Duodenal mucosa (tissue), 2 donors: ENCODE measurements at regions not wholly inside any gene's neighbourhood (a gene's known extent, or its start where the extent isn't known, plus 50 kb on each side); places are given as distances from the start of the nearest gene placed in this dataset.

ENCODE experiments used
- H3K27ac ChIP-seq: one replicate; pipeline ENCODE4 v1.7.0; 2013; ENCODE audit warnings: low read depth, low read length
- H3K27me3 ChIP-seq, 2 donors: one replicate each; pipeline ENCODE4 v1.7.0; 2013; ENCODE audit warnings: low read length in 2 of 2, control low read depth in 1 of 2; ENCODE audit not compliant: insufficient read depth in 2 of 2, control insufficient read depth in 1 of 2
- H3K36me3 ChIP-seq, 2 donors: one replicate each; pipeline ENCODE4 v1.7.0; 2013; ENCODE audit warnings: low read length in 2 of 2, control low read depth in 1 of 2; ENCODE audit not compliant: insufficient read depth in 2 of 2, control insufficient read depth in 1 of 2
- H3K4me1 ChIP-seq, 2 donors: one replicate each; pipeline ENCODE4 v1.7.0; 2013; ENCODE audit warnings: low read length in 2 of 2, control low read depth in 1 of 2; ENCODE audit not compliant: insufficient read depth in 2 of 2, control insufficient read depth in 1 of 2
- H3K4me3 ChIP-seq, 2 donors: one replicate each; pipeline ENCODE4 v1.7.0; 2013; ENCODE audit warnings: low read length in 2 of 2, low read depth in 1 of 2
- H3K9ac ChIP-seq, 2 donors: one replicate each; pipeline ENCODE4 v1.7.0; 2013; ENCODE audit warnings: low read length in 2 of 2, low read depth in 1 of 2
- H3K9me3 ChIP-seq, 2 donors: one replicate each; pipeline ENCODE4 v1.7.0; 2013; ENCODE audit warnings: low read length in 2 of 2, control low read depth in 1 of 2; ENCODE audit not compliant: control insufficient read depth in 1 of 2

DNA sequence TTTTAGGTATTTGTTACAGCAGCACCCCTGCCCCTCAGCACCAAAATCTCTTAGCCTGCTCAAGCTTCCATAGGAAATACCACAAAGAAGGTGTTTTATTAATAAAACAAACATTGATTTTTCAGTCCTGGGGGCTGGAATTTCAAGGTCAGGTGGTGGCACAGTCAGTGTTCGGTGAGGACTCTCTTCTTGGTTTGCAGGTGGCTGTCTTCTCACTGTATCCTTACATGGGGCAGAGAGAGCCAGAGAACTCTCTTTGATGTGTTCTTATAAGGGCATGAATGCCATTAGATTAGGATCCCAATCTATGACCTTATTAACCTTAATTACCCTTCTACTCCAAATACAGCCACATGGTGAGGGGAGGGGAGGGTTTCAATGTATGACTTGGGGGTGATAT is 112.3 kb upstream of the PFKP start:
- no peak overlapping the region for H3K27ac ChIP-seq
- H3K36me3 ChIP-seq = no peaks in the 10 kb centered on the region
- H3K4me3 ChIP-seq = no peak overlapping the region
- H3K9me3 ChIP-seq = no peaks in the 10 kb centered on the region
- H3K9ac ChIP-seq = no peak overlapping the region
- no peaks in the 10 kb centered on the region for H3K4me1 ChIP-seq
- H3K27me3 ChIP-seq = no peaks in the 10 kb centered on the region

GRCh38 chr10:2953495-2953894 is 113.9 kb upstream of the PFKP start:
- H3K9me3 ChIP-seq = no peaks in the 10 kb centered on the region
- H3K27ac ChIP-seq = no peak overlapping the region
- H3K4me3 ChIP-seq = no peak overlapping the region
- H3K36me3 ChIP-seq = no peaks in the 10 kb centered on the region
- H3K9ac ChIP-seq = no peak overlapping the region
- peaks cover 0 to 3% of the 10 kb centered on the region in 2 donors for H3K27me3 ChIP-seq
- H3K4me1 ChIP-seq = no peaks in the 10 kb centered on the region

GRCh38 chr10:2951235-2951835 is 116.0 kb upstream of the PFKP start:
- no peaks in the 10 kb centered on the region for H3K9me3 ChIP-seq
- no peak overlapping the region for H3K27ac ChIP-seq
- H3K9ac ChIP-seq = no peak overlapping the region
- peaks cover 0 to 3% of the 10 kb centered on the region in 2 donors for H3K27me3 ChIP-seq
- H3K4me1 ChIP-seq = no peaks in the 10 kb centered on the region
- no peaks in the 10 kb centered on the region for H3K36me3 ChIP-seq
- H3K4me3 ChIP-seq = no peak overlapping the region

- Histone ChIP-seq H3K27ac (no peak overlapping the region), H3K36me3 (no peaks in the 10 kb centered on the region), H3K9me3 (no peaks in the 10 kb centered on the region), H3K4me1 (no peaks in the 10 kb centered on the region), H3K4me3 (no peak overlapping the region), H3K9ac (no peak overlapping the region), H3K27me3 (peaks cover 0 to 3% of the 10 kb centered on the region in 2 donors)
Measured at GRCh38 chr10:2950546-2950945, 116.8 kb upstream of the PFKP start.

GRCh38 chr10:2949948-2950354 is 117.4 kb upstream of the PFKP start:
- Histone ChIP-seq H3K27me3 (peaks cover 0 to 3% of the 10 kb centered on the region in 2 donors), H3K4me3 (no peak overlapping the region), H3K36me3 (no peaks in the 10 kb centered on the region), H3K9ac (no peak overlapping the region), H3K4me1 (no peaks in the 10 kb centered on the region), H3K27ac (no peak overlapping the region), H3K9me3 (no peaks in the 10 kb centered on the region)

DNA sequence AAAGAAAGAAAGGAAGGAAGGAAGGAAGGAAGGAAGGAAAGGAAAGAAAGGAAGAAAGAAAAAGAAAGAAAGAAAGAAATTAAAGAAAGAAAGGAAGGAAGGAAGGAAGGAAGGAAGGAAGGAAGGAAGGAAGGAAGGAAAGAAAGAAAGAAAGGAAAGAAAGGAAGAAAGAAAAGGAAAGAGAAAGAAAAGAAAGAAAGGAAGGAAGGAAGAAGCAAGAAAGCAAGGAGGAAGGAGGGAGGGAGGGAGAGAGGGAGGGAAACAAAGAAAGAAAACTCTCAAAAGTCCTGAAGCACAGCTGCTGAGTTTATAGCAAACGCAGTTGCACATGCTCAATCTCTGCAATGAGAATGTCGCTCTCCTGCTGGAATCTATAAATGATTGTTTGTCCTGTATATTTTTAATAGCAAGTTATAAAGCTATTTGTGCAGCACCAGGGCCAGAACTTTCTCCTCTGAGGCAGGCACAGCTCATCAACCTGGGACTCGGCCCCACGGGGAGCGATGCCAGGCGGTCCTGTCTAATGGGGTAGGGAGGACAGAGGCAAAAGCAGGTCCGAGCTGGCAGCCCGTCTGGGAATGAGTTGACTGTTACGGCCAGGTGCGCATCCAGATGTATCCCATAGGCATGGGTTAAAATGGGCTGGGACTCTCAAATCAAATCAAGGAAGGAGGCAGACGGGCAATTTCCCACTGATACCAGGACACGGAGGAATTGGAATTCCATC is 118.0 kb upstream of the PFKP start:
- no peak overlapping the region for H3K9ac ChIP-seq
- no peak overlapping the region for H3K27ac ChIP-seq

GRCh38 chr10:2948127-2948854 is 119.1 kb upstream of the PFKP start:
- no peak overlapping the region for H3K4me3 ChIP-seq
- H3K36me3 ChIP-seq = no peaks in the 10 kb centered on the region
- no peak overlapping the region for H3K9ac ChIP-seq
- peaks cover 0 to 3% of the 10 kb centered on the region in 2 donors for H3K27me3 ChIP-seq
- H3K27ac ChIP-seq = no peak overlapping the region
- H3K4me1 ChIP-seq = no peaks in the 10 kb centered on the region
- H3K9me3 ChIP-seq = no peaks in the 10 kb centered on the region

More for the DNA sequence above, 118.0 kb upstream of the PFKP start:
- Histone ChIP-seq H3K27me3 (peaks cover 0 to 3% of the 10 kb centered on the region in 2 donors), H3K36me3 (no peaks in the 10 kb centered on the region), H3K9me3 (no peaks in the 10 kb centered on the region), H3K4me1 (no peaks in the 10 kb centered on the region), H3K4me3 (no peak overlapping the region)

DNA sequence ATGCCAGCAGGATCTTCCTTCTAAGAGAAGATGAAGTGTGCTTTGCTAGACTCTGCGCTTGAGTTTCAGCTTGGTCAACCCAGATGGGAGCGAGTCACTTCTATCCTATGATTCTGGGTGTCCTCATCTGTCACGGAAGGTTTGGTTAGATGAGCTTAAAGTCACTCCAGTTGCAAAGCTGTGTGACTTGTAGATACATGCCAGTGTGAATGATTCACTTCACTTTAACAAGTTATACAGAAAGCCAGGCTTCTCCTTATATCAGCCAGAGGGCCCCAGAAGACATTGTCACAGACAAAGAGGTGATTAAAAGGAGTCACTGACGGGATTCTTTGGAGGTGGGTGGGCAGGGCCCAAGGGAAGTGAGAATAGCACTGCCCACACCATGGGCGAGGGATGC is 122.6 kb upstream of the PFKP start:
- Histone ChIP-seq H3K9ac (no peak overlapping the region), H3K27me3 (peaks cover 0 to 3% of the 10 kb centered on the region in 2 donors), H3K9me3 (no peaks in the 10 kb centered on the region), H3K27ac (no peak overlapping the region), H3K4me1 (no peaks in the 10 kb centered on the region), H3K36me3 (no peaks in the 10 kb centered on the region), H3K4me3 (no peak overlapping the region)

GRCh38 chr10:2943932-2944614 is 123.3 kb upstream of the PFKP start:
- no peak overlapping the region for H3K27ac ChIP-seq
- H3K4me3 ChIP-seq = no peak overlapping the region
- no peaks in the 10 kb centered on the region for H3K36me3 ChIP-seq
- H3K9ac ChIP-seq = no peak overlapping the region
- no peaks in the 10 kb centered on the region for H3K4me1 ChIP-seq
- H3K27me3 ChIP-seq = no peaks in the 10 kb centered on the region
- H3K9me3 ChIP-seq = no peaks in the 10 kb centered on the region

DNA sequence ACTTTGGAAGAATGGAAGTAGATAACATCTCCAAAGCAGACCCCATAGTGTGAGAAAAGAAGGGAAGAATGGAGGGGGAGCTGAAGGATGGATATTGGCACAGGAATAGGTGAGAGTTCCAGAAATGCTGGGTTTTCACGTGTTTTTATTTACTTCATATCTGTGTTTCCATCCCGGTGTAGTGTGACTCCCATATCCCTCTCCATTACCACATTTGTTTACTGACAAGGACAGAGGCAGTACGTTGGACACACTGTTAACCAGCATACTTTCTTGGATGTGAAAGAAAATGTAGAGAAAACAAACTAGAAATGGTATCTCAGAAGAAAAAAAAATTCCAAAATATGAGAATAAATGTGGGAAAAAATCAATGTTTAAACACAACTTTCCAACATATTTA is 124.4 kb upstream of the PFKP start:
- Histone ChIP-seq H3K4me3 (no peak overlapping the region), H3K9me3 (no peaks in the 10 kb centered on the region), H3K9ac (no peak overlapping the region), H3K27me3 (peaks cover 0 to under 1% of the 10 kb centered on the region in 2 donors), H3K36me3 (no peaks in the 10 kb centered on the region), H3K27ac (no peak overlapping the region), H3K4me1 (no peaks in the 10 kb centered on the region)
